PC-3 (cell line): ENCODE measurements at regions not wholly inside any gene's neighbourhood (a gene's known extent, or its start where the extent isn't known, plus 50 kb on each side); places are given as distances from the start of the nearest gene placed in this dataset.

Source experiments
- ATAC-seq: fragments of 200-7000 bp; cut with Tn5 transposase; 2 replicates; pipeline ENCODE4 v1.9.1; 2020; ENCODE audit warnings: mild to moderate bottlenecking, moderate library complexity
- BruUV-seq: library from RNA; stranded (reverse); fragments of 400-500 nt; replicated peaks from 2 replicates; lab custom pipeline; 2021; lab: Mats Ljungman, UMichigan
- CTCF ChIA-PET: fragments of 300-600 bp; sonication (Branson Sonifier 250); formaldehyde crosslinking; loops from one replicate; lab custom pipeline; 2022; ENCODE audit warnings: antibody characterized with exemption; lab: Charles Lee
- POLR2A ChIA-PET: fragments of 300-600 bp; sonication (Branson Sonifier 250); formaldehyde crosslinking; loops from one replicate; lab custom pipeline; 2022; ENCODE audit warnings: antibody characterized with exemption; ENCODE audit not compliant: unreplicated experiment; lab: Charles Lee
- DNase-seq: peaks from one replicate; pipeline ENCODE4 v3.0.0-alpha.2; 2015
- H2AFZ ChIP-seq: fragments of 300-600 bp; sonication (generic); 2 replicates; pipeline ENCODE4 v1.6.0; 2016; ENCODE audit warnings: antibody characterized with exemption, low read length
- H3F3A ChIP-seq: fragments of 300-600 bp; sonication (generic); one replicate; pipeline ENCODE4 v1.6.0; 2017; ENCODE audit warnings: antibody characterized with exemption, low read length, control low read depth, mild to moderate bottlenecking; ENCODE audit not compliant: unreplicated experiment
- H3K27ac ChIP-seq: fragments of 300-600 bp; sonication (generic); 2 replicates; pipeline ENCODE4 v1.5.1; 2016; ENCODE audit warnings: mild to moderate bottlenecking, low read length
- H3K27me3 ChIP-seq: fragments of 300-600 bp; sonication (generic); 2 replicates; pipeline ENCODE4 v1.6.1; 2016; ENCODE audit warnings: low read length, mixed read lengths
- H3K36me3 ChIP-seq: fragments of 300-600 bp; sonication (generic); 2 replicates; pipeline ENCODE4 v1.6.1; 2016; ENCODE audit warnings: low read depth, mixed run types, low read length, mixed read lengths
- H3K4me1 ChIP-seq: fragments of 300-600 bp; sonication (generic); 2 replicates; pipeline ENCODE4 v1.5.1; 2016; ENCODE audit warnings: low read length; ENCODE audit not compliant: insufficient read depth
- H3K4me2 ChIP-seq: fragments of 300-600 bp; sonication (generic); 2 replicates; pipeline ENCODE4 v1.6.0; 2016; ENCODE audit warnings: low read length
- H3K4me3 ChIP-seq: fragments of 300-600 bp; sonication (generic); 2 replicates; pipeline ENCODE4 v1.5.1; 2016; ENCODE audit warnings: mild to moderate bottlenecking, low read length, mixed read lengths
- H3K79me2 ChIP-seq: fragments of 300-600 bp; sonication (generic); 2 replicates; pipeline ENCODE4 v1.6.1; 2017; ENCODE audit warnings: low read length, mixed read lengths
- H3K9ac ChIP-seq: fragments of 300-600 bp; sonication (generic); 2 replicates; pipeline ENCODE4 v1.6.0; 2016; ENCODE audit warnings: mild to moderate bottlenecking, low read length
- H3K9me2 ChIP-seq: fragments of 300-600 bp; sonication (generic); replicated peaks from 2 replicates; pipeline ENCODE4 v1.6.1; 2016; ENCODE audit warnings: mixed run types, low read length, mixed read lengths
- H3K9me3 ChIP-seq: fragments of 300-600 bp; sonication (generic); 2 replicates; pipeline ENCODE4 v1.6.1; 2016; ENCODE audit warnings: low read length, mixed read lengths
- H4K20me1 ChIP-seq: fragments of 300-600 bp; sonication (generic); 2 replicates; pipeline ENCODE4 v1.6.1; 2016; ENCODE audit warnings: low read length, mixed read lengths
- EZH2 ChIP-seq: fragments of 300-600 bp; sonication (generic); IDR thresholded peaks from one replicate; pipeline ENCODE4 v1.6.1; 2017; ENCODE audit warnings: antibody characterized with exemption, mild to moderate bottlenecking, low read length; ENCODE audit not compliant: unreplicated experiment
- EZH2phosphoT487 ChIP-seq: fragments of 300-600 bp; sonication (generic); IDR thresholded peaks from 2 replicates; pipeline ENCODE4 v1.6.1; 2018; ENCODE audit warnings: mild to moderate bottlenecking, antibody characterized with exemption, low read length, borderline replicate concordance
- intact Hi-C: fragments of 100-400 bp; cut with micrococcal nuclease; formaldehyde crosslinking; loops from 2 replicates; pipeline ENCODE4 v1.9.0; 2023
- TF ChIP-seq, protein P1 (sequence below): fragments of 300-600 bp; sonication (generic); conservative IDR thresholded peaks from 2 replicates; pipeline ENCODE4 v1.5.1; 2017; ENCODE audit warnings: antibody characterized with exemption, low read depth, mild to moderate bottlenecking, low read length

DNA sequence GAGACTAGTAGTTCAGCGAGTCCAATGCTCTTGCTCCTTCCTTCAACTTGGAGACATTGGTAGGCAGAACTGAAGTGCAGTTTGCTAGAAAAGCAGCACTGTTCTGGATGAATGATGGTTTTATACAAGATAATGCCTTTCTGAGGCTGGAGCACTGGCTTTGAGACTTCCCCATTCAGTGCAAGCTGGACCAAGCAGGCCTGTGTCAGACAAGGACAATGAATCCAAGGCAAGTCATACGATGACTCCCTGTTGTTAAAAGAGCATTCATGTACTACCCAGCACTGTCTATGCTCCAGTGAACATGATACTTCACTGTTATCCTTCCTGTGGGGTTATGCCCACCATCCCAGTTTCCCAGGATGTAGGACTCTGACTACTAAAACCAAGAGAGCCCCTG lies 242.3 kb upstream of the RAG2 start:
- no peaks in the 10 kb centered on the region for H3F3A ChIP-seq
- no peaks in the 10 kb centered on the region for H3K36me3 ChIP-seq
- H3K9me2 ChIP-seq = no peaks in the 10 kb centered on the region
- CTCF ChIA-PET = no interaction called here
- H3K79me2 ChIP-seq = no peaks in the 10 kb centered on the region
- H2AFZ ChIP-seq = no peak overlapping the region
- DNase-seq (no peak), ATAC-seq (no peak)
- H3K9ac ChIP-seq = no peak overlapping the region
- no peak overlapping the region for H3K4me2 ChIP-seq
- no peaks in the 10 kb centered on the region for H4K20me1 ChIP-seq
- no TSS peak for BruUV-seq
- no peak overlapping the region for H3K27ac ChIP-seq
- no peaks in the 10 kb centered on the region for H3K9me3 ChIP-seq
- no peaks in the 10 kb centered on the region for H3K27me3 ChIP-seq
- intact Hi-C loops = no loop called here
- POLR2A ChIA-PET = no interaction called here
- no peaks in the 10 kb centered on the region for H3K4me1 ChIP-seq
- no peak for TF ChIP-seq EZH2phosphoT487
- TF ChIP-seq EZH2 = no peak
- TF ChIP-seq, protein P1, sequence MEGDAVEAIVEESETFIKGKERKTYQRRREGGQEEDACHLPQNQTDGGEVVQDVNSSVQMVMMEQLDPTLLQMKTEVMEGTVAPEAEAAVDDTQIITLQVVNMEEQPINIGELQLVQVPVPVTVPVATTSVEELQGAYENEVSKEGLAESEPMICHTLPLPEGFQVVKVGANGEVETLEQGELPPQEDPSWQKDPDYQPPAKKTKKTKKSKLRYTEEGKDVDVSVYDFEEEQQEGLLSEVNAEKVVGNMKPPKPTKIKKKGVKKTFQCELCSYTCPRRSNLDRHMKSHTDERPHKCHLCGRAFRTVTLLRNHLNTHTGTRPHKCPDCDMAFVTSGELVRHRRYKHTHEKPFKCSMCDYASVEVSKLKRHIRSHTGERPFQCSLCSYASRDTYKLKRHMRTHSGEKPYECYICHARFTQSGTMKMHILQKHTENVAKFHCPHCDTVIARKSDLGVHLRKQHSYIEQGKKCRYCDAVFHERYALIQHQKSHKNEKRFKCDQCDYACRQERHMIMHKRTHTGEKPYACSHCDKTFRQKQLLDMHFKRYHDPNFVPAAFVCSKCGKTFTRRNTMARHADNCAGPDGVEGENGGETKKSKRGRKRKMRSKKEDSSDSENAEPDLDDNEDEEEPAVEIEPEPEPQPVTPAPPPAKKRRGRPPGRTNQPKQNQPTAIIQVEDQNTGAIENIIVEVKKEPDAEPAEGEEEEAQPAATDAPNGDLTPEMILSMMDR = no peak
- H3K4me3 ChIP-seq = no peak overlapping the region

DNA sequence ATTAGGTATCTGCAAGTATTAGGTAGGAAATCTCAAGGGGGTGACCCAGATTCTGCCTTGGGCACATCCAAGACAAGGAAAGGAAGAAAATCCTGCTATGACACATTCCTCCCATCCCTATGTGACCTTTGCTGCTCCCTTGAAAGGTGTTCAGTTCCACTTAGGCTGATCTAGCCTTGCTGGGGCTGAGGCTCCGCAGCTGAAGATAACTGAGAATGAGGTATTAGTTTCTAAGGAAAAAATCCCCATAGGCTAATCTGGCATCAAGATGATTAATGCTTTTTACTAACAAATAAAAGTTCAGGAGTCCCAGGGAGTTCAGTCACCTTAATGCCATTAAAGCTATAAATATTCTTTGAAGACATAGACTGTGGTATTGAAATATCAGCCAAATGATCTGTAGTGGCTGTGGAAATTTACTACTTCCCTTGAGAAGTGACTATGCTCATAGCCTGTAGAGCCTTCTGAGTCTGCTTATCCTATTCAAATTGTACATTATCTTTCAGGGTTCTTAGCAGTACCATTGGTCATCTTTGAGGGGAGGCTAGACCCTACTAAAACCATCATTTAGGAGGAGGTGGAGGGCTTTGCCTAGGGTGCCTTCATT lies 239.9 kb upstream of the RAG2 start:
- no peak for DNase-seq
- no peak overlapping the region for H3K4me3 ChIP-seq
- H3F3A ChIP-seq = no peaks in the 10 kb centered on the region
- H3K27me3 ChIP-seq = no peaks in the 10 kb centered on the region
- no peak for TF ChIP-seq EZH2phosphoT487
- TF ChIP-seq, protein P1 = no peak
- TF ChIP-seq EZH2 = no peak
- no peaks in the 10 kb centered on the region for H3K9me3 ChIP-seq
- no peak overlapping the region for H3K9ac ChIP-seq
- ChIA-PET POLR2A (no interaction called here), CTCF (no interaction called here)
- H3K79me2 ChIP-seq = no peaks in the 10 kb centered on the region
- H3K4me2 ChIP-seq = no peak overlapping the region
- no peak overlapping the region for H3K27ac ChIP-seq
- no peak overlapping the region for H2AFZ ChIP-seq
- intact Hi-C loops = no loop called here
- H4K20me1 ChIP-seq = no peaks in the 10 kb centered on the region
- H3K9me2 ChIP-seq = no peaks in the 10 kb centered on the region
- BruUV-seq = no TSS peak
- H3K36me3 ChIP-seq = no peaks in the 10 kb centered on the region
- H3K4me1 ChIP-seq = no peaks in the 10 kb centered on the region
- no peak for ATAC-seq

DNA sequence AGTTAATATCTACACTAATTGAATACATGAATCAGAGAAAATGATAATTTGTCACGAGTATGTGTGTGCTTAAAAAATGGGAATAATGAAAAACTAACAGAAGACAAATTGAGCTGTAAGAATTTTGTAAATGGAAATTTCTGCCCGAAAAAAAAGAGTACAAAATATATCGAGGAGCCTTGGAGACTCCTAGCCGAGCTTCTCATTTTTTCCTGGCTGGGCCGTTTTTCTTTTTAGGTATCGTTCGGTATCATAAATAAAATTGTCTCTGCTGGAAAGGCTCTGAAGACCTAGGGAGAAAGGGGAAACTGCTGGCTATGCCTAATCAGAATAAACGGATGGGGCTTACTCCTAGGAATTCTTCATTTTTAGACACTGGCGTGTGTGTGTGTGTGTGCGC lies 227.2 kb upstream of the RAG2 start:
- no peak for ATAC-seq
- CTCF ChIA-PET = no interaction called here
- no peaks in the 10 kb centered on the region for H3K9me3 ChIP-seq

More for the DNA sequence above, 227.2 kb upstream of the RAG2 start:
- no peaks in the 10 kb centered on the region for H3K4me1 ChIP-seq
- H3K27me3 ChIP-seq = no peaks in the 10 kb centered on the region
- no peak overlapping the region for H3K27ac ChIP-seq
- no peaks in the 10 kb centered on the region for H3K36me3 ChIP-seq
- POLR2A ChIA-PET = no interaction called here
- no peak overlapping the region for H3K4me3 ChIP-seq
- no peaks in the 10 kb centered on the region for H3K9me2 ChIP-seq
- no peaks in the 10 kb centered on the region for H4K20me1 ChIP-seq
- H3K79me2 ChIP-seq = no peaks in the 10 kb centered on the region
- DNase-seq = no peak
- no peak for TF ChIP-seq EZH2phosphoT487
- no peak for TF ChIP-seq EZH2
- TF ChIP-seq, protein P1 = no peak
- H3K9ac ChIP-seq = no peak overlapping the region
- intact Hi-C loops = no loop called here
- H2AFZ ChIP-seq = no peak overlapping the region
- no peaks in the 10 kb centered on the region for H3F3A ChIP-seq
- no TSS peak for BruUV-seq
- no peak overlapping the region for H3K4me2 ChIP-seq
